ENCODE measurements at regions not wholly inside any gene's neighbourhood (a gene's known extent, or its start where the extent isn't known, plus 50 kb on each side); places are given as distances from the start of the nearest gene placed in this dataset.
"Not testable (repeated sequence)": the region's sequence is repeated elsewhere in the genome, so short reads cannot be mapped to it uniquely, and the experiment has no call there.

DNA sequence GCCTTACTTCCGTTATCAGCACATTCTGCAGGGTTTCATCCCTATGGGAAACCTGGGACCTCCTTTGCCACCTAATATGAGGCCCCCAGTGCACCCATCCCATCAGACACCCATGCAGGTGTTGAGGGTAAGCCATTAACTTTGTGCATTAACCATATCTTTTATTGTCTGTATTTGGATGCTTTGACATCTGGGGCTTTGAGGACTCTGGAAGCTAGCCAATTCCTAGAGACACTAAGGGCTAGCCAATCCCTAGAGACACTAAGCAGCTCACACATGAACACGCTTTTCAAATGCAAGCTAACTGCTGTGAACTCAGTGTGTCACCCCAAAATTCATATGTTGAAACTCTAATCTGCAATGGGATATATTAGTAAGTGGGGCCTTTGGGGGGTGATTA is 272.5 kb upstream of the COBL start:
- no peak for DNase-seq

DNA sequence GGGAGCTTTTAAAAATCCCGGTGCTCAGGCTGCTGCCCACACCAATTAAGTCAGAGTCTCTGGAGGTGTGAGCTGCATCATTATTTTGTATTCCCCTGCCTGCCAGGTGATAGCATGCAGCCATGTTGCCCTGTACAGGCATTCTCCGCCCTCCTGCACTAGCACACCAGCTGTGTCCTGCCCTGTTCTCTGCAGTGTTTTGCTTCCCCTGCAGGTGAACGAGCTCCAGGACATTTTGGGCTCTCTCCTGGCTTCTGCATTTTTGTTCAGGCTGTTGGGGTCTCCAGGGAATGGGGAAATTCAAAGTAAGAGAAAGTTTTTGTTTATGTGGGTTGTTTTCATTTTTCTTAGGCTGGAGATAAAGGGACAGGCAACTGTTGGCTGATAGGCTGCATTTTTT is 271.0 kb upstream of the COBL start:
- DNase-seq, result no peak

DNA sequence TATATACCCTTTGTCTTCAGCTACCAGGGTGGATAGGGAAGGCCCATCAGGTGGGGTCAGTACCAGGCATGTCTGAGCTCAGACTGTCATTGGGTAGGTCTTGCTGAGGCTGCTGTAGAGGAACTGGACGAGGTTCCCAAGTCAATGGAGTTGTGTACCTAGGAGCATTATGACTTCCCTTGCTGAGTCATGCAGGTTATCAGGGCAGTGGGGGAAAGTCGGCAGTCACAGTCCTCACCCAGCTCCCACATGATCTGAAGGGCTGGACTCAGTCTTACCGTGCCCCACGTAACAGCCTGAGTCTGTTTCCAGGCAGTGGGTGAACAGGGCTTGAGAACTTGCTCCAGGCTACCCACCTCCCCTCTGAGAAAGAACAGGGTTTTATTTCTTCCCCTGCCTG is 260.8 kb upstream of the COBL start:
- no peak for DNase-seq

DNA sequence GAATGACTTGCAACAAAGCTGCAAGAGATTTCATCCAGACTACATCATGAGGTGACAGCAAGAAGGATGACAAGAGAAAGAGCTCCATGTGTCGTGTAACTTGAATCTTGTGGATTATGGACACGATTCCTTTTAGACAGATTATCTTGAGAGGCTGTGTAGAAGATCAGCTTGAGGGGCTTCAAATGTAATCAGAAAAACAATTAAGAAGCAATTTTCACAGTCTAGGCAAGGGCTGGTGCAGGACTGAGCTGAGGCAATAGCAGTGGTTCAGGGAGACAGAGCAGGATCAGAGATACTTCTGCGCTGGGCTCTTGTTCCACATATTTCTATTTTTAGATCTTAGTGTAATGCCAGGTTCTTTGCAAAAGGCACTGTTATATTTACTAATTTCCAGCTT is 253.0 kb upstream of the COBL start:
- DNase-seq, result no peak

DNA sequence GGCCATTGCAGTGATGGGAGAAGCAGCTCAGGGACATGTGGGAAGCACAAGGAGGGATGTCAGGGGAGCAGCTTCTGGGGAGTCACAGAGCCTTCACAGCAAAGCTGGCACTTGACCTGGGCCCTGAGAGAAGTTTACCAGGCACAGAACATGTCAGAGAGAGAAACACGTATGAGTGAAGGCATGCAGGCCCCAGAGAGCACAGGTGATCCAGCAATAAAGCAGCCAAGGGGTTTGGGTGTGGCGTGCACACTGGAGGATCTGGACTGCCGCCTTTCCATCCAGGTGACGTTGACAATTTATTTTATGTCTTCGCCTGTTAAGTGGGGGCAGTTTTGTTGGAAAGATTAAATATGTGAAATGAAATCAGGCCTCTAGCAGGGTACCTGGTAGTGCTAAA is 252.6 kb upstream of the COBL start:
- DNase-seq, result no peak

DNA sequence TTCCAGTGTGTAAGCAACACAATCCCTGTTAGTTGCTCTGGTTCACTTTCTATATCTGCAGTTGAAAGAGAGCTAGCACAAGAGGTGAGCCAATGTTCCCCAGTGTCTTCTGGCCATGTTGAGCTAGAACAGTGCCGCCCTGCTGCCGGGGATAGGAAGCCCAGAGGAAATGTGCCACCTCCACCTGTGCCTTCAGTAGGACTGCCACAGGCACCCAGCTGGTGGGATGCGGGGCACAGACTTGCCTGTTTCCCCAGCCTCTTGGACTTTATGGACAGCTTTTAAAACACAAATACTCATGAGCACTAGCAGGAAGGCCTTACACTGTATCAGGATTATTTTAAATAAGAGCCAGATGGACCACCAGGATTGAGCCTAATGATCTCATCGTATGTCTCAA is 234.5 kb upstream of the COBL start:
- DNase-seq, result no peak

DNA sequence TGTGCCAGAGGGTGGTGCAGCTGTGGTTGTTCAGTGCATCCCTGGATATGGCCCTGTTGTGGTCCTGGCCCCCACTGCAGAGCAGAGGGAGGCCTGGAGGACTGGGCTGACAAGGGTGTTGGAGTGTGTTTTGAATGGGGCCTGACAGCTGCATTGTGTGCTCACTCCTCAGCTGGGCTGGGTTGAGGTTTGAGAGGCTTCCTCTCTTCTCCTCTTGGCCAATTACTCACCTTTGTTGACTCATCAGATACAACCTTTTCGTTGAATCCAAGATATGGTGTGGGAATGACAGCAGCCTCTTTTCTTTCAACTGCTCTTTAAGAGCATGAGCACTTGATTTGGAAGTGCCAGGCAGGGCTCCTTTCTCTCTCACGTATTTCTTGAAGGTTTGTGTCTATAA is 228.5 kb upstream of the COBL start:
- DNase-seq, result no peak

DNA sequence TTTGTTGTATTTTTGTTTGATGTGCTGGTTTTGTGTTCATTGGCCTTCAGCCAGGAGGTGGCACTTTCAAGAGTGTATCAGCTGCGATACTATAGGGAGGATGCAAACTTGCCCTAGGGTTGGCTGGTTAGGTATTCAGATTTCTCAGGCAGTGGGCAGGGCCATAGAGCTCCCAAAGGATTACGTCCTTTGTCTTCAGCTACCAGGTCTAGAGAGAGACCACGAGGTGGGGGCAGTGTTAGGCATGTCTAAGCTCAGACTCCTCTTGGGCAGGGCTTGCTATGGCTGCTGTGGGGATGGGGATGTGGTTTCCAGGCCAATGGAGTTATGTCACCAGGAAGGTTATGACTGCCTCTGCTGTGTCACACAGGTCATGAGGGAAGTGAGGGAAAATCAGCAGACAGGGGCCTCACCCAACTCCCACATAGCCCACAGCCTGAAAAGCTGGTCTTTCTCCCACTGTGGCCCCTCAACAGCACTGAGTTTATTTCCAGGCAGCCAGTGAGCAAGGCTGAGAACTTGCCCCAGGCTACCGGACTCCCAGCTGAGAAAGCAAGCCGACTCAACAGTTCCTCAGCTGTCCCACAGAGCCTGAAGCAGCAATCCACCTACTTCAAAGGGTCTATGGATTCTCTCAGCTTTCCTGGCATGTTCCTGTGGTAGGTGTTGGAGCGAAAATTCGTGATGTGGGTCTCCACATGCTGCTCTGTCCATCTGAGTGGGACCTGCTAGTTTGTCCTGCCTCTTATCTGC is 227.4 kb upstream of the COBL start:
- DNase-seq, result no peak

DNA sequence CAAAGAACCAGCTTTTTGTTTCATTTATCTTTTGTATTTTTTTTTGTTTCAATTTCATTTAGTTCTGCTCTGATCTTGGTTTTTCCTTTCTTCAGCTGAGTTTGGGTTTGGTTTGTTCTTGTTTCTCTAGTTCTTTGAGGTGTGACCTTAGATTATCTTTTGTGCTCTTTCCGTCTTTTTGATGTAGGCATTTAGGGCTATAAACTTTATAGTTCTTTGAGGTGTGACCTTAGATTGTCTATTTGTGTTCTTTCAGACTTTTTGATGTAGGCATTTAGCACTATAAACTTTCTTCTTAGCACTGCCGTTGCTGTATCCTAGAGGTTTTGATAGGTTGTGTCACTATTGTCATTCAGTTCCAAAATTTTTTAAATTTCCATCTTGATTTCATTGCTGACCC is 224.3 kb upstream of the COBL start:
- not testable (repeated sequence) for DNase-seq

DNA sequence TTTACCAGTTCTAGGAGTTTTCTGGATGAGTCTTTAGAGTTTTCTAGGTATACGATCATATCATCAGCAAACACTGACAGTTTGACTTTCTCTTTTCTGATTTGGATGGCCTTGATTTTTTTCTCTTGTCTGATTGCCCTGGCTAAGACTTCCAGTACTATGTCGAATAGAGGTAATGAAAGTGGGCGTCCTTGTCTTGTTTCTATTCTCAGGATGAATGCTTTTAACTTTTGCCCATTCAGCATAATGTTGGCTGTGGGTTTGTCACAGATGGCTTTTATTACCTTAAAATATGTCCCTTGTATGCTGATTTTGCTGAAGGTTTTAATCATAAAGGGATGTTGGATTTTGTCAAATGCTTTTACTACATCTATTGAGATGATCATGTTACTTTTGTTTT is 223.2 kb upstream of the COBL start:
- DNase-seq, result no peak

DNA sequence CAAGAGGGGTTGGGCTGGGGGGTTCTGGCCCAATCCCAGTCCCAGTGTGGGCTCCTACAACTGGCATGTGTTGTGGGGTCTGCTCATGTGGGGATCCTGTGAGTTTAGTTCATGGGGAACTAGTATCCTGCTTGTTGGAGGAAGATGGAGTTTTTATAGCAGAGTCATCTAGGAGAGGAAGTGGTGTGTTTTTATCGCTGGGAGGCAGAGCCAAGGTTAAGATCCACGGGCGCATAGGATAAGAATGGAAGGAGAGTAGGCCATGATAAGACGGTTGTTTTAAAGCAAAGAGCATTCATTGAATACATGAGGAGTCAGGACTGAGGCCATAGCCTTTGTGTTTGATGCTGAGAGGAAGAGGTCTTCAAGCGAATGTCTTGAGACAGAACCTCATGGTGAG is 211.6 kb upstream of the COBL start:
- DNase-seq, result no peak

DNA sequence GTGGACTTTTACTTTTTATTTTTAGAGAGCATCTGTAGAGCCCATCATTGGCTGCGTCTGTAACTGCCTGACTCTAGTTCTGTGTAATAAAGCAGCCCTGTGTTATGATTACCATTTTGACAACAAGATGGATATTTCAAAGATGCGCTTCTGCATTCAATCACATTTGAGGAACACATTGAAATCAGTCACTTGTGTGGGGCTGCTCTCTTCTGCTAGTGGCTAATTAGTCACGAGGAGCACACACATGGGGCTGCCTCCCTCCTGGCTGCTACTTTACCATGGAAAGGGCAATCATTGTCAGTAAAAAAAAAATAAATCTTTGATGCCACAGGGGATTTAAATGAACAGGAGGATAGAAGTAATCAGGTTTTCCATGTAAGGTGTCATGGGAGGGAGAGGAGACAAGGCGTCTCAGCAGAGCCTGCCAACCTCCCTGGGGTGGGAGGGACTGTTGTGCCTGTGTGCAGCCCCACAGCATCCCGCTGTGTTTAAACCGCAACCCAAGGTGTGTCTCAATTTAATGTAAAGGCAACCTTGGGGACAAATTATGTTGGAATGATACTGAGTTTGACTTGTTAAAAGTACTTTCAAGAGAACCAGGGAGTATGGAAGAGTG is 205.2 kb upstream of the COBL start:
- no peak for DNase-seq

DNA sequence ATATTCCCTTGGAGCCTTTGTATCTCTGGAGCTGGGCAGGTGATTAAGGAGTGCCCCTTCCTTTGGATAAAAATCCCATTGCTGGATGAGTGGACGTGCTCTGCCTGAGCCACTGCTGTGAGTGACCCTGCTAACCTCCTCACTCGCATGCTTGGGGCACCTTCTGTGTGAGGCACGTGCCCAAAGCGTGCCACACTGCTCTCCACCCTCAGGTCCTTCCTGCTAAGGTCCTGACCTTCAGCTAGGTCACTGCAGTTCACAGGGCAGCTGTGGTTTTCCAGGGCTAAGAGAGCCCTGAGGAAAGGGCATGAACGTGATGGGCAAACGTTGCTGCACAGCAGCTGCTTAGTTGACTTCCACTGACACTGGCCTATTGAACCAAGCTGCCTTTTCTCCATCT is 204.4 kb upstream of the COBL start:
- no peak for DNase-seq

DNA sequence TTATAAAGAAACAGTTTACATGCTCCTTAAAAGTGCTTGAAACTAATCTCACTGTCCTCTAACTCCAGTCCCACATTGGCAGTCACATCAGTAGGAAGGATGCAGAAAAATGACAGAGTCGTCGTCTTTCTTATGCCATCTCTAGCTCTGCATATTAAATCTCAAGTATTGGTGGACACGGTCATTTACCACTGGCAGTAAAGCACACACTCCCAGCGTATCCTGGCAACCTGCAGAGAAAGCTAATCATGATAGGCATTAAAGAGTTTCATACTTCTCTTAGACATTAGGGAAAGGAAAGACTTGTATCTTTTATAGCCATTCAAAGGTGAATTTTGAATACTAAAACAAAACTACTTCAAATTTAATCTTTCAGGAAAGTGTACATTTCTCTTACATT is 202.0 kb upstream of the COBL start:
- no peak for DNase-seq

DNA sequence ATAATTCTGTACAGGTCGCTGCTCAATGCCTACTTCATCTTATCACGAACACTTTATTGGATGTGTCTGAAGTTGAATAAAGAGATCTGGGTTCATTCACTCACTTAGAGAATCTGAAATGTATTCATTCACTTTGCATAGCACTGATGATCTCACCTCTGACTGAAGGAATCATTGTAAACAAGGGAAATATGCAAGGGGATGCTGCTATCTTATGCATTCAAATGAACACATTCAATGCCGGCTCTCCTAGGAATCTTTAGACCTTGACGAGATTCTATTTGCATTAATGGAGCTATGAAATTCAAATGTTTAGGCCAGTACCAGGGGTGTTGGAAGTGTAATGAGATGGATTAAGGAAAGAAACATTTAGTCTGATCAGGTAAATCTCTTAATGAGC is 200.6 kb upstream of the COBL start:
- no peak for DNase-seq

DNA sequence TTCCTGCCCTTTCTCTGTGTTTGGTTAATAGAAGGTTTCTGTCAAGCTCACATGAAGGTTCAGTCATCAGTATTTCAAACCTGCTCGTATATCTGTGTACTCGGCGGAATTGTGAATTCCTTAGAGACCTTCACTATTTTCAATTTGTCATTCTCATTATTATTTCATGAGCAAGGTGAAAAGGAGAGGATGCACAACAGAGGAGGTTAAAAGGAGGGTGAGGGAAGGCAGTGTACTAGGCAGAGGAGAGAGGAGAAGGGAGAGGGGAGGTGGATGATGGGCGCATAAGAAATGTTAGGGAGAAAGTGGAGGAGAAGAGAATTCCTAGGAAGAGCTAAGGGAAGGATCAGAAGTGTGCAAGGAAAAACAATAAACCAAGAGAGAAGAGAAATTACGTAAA is 185.0 kb upstream of the COBL start:
- DNase-seq, result no peak

DNA sequence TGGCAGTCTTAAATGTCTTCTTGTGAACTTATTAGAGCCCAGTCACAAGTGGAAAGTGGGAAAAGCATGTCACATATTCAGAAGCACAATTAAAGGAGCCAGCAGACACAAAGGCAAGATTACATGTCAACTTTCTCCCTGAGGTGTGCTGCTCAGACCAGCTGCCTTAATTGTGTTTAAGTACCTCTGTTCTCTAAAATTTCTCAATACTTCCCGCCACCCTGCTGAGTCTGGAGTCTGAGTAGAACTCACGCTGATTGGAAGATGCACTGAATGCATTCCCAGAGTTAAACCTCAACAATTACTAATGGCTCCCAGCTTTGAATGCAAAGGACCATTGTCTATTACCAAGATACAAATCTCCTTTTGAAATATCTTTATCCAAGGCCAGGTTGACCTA is 166.4 kb upstream of the COBL start:
- no peak for DNase-seq

DNA sequence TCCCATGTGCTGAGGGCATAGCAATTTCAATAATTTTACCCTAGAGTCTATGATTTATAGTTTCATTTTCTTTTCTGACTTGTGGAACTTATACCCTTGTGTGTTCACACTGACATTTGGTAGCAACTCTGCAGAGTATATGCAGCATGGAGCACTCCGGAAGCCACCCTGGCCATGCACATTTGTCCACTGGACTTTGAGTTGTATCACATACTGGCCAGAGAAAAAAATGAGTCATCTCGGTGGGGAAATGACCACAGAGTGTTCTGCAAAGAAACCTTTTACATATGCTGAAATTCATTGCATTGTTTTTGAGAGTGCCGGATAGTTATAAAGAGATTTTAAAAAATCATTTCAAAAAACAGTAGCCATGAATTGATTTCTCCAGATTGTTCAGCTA is 164.8 kb upstream of the COBL start:
- DNase-seq, result no peak

DNA sequence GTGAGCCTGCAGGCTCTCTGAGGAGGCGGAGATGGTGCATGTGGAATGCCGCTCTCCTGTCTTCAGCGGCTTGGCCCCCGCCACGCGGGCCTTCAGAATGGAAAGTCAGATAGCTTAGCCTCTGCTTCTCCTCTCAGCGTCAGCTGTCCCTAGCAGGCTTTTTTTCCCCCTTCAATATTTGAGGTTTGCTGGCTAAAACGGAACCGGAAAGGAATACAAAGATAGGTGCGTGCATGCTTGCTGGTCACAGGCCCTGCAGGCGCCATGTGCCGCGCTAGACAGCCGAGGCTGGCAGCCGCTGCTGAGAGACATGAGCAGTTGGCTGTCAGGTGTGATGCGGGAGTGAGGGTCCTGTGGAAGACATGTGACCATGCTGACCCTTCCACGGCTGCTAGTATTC is 161.2 kb upstream of the COBL start:
- DNase-seq, result no peak

DNA sequence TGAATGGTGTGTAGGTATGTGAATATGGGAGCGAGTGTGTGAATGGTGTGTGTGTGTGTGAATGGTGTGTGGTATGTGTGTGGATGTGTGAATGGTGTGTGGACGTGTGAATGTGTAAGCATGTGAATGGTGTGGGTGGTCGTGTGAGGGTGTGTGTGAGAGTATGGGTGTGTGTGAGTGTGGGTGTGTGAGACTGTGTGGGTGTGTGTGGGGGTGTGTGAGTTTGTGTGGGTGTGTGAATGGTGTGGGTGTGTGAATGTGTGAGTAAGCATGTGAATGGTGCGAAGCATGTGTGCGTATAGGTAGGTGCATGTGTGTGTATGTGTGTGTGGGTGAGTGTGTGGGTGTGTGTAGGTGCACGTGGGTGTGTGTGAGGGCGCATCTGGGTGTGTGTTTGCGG is 160.7 kb upstream of the COBL start:
- DNase-seq, result no peak

DNA sequence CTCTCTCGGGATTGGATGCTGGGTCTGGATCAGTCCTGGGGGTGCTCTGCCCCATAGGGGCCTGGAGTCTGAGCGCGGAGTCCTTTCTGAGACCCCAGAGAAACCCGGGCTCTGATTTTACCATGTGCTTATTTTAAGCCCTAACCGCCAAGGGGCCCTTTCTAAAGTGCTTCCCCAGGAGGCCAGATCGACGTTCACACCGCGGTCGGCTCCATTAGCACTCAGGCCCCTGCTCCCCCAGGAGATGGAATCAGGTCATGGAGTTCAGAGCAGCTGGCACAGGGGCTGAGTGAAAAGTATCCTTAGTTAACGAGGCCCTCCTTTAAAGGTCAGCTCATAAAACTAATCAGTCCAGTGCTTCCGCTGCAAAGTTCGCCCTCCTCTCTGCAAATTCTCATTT is 159.4 kb upstream of the COBL start:
- DNase-seq, result no peak

DNA sequence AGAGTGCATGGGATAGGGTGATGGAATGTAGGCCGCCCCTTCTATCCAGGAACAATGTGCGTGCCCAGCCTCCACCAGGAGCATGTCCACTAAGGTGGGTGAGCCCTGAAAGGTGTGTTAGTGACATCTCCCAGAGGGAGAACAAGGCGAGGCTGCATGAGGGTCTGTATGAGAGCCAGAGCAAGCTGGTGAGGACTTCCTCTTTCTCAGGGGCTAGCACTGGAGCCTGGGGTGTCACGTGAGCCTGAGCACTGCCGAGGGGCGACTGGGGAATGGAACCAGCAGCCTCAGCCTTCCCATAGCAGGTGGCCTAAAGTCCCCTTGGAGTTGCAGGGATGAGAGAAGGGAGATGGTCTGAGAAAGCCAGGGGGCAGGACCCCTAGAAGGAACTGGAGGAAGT is 156.3 kb upstream of the COBL start:
- DNase-seq, result no peak

DNA sequence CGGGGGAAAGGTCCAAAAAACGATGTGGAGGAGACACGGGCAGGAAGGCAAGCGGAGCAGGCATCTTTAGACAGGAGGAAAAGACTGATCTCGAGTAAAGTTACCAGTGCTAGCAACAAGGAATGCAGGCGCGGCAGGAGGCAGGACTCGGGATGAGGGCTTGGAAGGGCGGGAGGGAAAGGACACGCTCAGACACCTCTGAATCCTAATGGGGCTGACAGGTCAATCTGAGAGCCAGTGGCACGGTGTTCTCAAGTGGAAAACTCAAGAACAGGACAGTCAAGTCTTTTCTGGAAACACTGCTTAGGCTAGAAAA is 155.3 kb upstream of the COBL start:
- no peak for DNase-seq

DNA sequence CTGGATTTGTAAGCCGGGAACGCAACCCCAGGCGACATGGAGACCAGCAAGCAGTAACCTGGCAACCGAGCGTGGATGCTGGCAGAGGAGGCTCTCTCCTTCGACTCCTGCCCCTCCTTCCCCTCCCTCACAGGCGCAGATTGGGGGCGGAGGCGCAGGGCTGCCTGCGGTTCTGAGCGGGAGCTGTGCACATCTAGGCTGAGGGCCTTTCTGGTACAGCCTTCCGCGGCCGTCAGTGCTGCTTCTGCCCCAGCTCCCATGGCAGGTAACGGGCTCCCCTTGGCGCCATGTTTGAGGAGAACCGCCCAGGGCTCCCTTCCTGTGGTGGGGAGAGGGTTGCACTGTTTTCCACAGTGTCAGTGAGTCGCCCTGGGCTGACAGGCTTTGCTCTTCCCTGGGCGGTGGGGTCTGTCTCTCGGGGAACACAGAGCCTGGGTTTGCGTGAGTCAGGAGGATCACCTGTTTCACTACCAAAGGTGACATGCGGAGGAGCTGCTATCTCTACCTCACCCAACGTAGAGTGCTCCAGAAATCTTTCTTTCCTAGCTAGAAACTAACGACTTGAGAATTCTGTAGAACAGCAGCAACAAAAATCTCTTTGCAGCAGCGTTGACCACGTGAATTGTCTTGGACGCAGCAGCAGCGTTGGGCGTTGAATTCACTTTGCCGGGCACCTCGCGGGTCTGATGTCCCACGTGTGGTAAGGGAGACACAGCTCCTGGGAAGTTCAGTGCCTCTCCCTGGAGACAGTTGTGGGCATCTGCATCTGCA is 154.8 kb upstream of the COBL start:
- DNase-seq, result no peak
